Activated naive CD4-positive, alpha-beta T cell treated with anti-CD3 and anti-CD28 coated beads, Interleukin-2, amount 50 U/mL, for 72 hours (primary cell): ENCODE measurements at regions not wholly inside any gene's neighbourhood (a gene's known extent, or its start where the extent isn't known, plus 50 kb on each side); places are given as distances from the start of the nearest gene placed in this dataset.

ENCODE experiments used
- ATAC-seq, 2 donors: fragments of 150-1000 bp; cut with Tn5 transposase; 2 replicates each; pipeline ENCODE4 v1.10.0; 2021; ENCODE audit warnings: mild to moderate bottlenecking in 2 of 2, moderate library complexity in 2 of 2
- DNase-seq, 2 donors: peaks; one replicate each; pipeline ENCODE4 v3.0.0; 2021 to 2022; ENCODE audit warnings: low spot score in 2 of 2
- H3K27ac Mint-ChIP-seq, 2 donors: one replicate each; pipeline ENCODE4 v1.8.0; 2022; ENCODE audit warnings: mild to moderate bottlenecking in 2 of 2, mixed read lengths in 2 of 2
- H3K36me3 Mint-ChIP-seq, 2 donors: one replicate each; pipeline ENCODE4 v1.8.0; 2022; ENCODE audit warnings: mixed read lengths in 2 of 2
- H3K9me3 Mint-ChIP-seq, 2 donors: one replicate each; pipeline ENCODE4 v1.8.0; 2022; ENCODE audit warnings: mixed read lengths in 2 of 2

GRCh38 chr3:168425936-168426595 is 330.3 kb upstream of the GOLIM4 start:
- H3K27ac Mint-ChIP-seq = no peak overlapping the region
- no peak for ATAC-seq
- no peak for DNase-seq
- peaks cover 5 to 12% of the 10 kb centered on the region in 2 donors for H3K9me3 Mint-ChIP-seq
- H3K36me3 Mint-ChIP-seq = no peaks in the 10 kb centered on the region

GRCh38 chr3:168424059-168424734 is 328.5 kb upstream of the GOLIM4 start:
- H3K36me3 Mint-ChIP-seq = no peaks in the 10 kb centered on the region
- peaks cover 8 to 12% of the 10 kb centered on the region in 2 donors for H3K9me3 Mint-ChIP-seq
- no peak overlapping the region for H3K27ac Mint-ChIP-seq
- DNase-seq = no peak
- ATAC-seq = no peak

DNA sequence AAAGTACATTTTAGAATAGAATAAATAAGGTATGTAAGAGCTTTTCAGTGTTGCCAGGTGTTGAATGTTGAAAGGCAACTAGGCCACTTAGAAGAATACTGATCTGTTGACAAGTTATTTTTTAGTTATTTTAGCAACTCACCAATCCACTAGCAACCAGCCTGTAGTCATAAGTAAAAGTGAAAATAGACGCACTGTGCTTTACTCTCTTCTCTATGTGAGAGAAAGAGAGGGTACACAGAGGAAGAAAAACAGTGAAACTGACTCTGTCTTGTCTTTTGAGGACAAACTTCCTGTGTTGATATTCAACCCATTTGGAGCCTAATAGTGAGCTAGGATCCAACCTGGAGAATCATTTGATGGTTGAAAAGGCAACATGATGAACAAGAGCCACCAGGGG is 327.1 kb upstream of the GOLIM4 start:
- H3K36me3 Mint-ChIP-seq = no peaks in the 10 kb centered on the region
- peak overlapping the region in 1 of 2 donors; percentile 36 for H3K27ac Mint-ChIP-seq
- ATAC-seq = no peak
- DNase-seq = no peak
- H3K9me3 Mint-ChIP-seq = peaks cover 8 to 12% of the 10 kb centered on the region in 2 donors

DNA sequence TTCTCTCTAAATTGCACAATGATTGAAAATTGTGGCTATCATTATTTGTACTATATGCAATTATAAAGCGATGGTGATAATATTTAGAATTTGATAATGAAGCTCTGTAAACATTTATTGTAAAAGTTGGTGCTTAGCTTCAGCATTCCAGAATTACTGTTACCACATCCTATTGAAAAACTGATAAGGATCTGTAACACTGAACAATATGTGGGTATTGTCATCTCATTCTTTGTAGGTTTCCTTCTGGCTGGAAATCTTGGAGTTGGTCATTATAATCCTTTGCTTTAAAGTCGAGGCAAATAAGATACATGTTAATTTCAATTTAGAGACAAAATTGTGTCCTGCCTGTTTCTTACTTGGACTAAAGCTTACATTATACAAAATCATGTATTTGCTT is 323.4 kb upstream of the GOLIM4 start:
- Mint-ChIP-seq H3K36me3 (no peaks in the 10 kb centered on the region), H3K27ac (no peak overlapping the region)
- no peak for ATAC-seq

GRCh38 chr3:168417016-168417415 is 321.3 kb upstream of the GOLIM4 start:
- no peak overlapping the region for H3K27ac Mint-ChIP-seq
- DNase-seq (no peak), ATAC-seq (no peak)
- H3K9me3 Mint-ChIP-seq = peaks cover 3 to 8% of the 10 kb centered on the region in 2 donors
- no peaks in the 10 kb centered on the region for H3K36me3 Mint-ChIP-seq

More for the DNA sequence above, 323.4 kb upstream of the GOLIM4 start:
- H3K9me3 Mint-ChIP-seq = peaks cover 3 to 8% of the 10 kb centered on the region in 2 donors
- DNase-seq = no peak

- ATAC-seq = no peak
- no peak overlapping the region for H3K27ac Mint-ChIP-seq
- H3K9me3 Mint-ChIP-seq = peaks cover 3 to 8% of the 10 kb centered on the region in 2 donors
- no peak for DNase-seq
- H3K36me3 Mint-ChIP-seq = no peaks in the 10 kb centered on the region
Measured at GRCh38 chr3:168416446-168416845, 320.7 kb upstream of the GOLIM4 start.

DNA sequence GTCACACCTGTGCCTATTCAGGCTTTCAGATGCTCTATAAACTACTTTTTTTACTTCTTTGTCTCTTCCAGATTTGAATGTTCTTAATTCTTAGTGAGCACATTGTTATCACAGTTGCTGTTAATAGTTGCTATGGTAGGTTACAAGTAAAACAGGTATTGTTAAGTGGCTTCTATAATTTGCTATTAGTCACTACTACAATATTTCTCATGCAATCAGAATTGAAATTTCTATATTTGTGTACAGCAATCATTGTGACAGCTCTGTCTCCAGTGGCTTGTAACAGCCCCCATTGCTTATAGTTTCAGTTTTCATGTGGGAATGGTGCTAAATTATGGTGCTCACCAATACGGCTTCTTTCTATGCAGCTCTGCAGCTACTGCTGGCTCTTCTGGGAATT is 318.4 kb upstream of the GOLIM4 start:
- Mint-ChIP-seq H3K27ac (no peak overlapping the region), H3K36me3 (peaks cover 0 to 4% of the 10 kb centered on the region in 2 donors), H3K9me3 (peaks cover 5 to 8% of the 10 kb centered on the region in 2 donors)
- DNase-seq = no peak
- no peak for ATAC-seq

DNA sequence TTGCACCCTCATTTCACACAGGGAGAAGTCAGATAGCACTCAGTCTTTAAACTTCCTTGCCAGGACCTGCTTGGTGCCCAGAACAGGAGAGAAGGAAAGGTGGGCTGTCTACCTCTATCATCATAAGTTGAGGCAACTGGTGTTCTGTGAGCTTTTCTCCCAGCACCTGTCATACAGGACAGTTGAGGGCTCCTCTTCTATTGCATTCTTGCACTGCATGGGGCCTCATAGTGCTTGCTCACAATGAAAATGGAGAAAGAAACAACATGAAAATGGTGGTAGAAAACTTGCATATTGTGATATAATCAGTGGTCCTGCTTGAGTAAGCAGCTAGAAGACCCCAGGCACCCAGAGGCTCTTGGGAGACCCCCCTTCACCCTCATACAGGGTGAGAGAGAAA is 311.7 kb upstream of the GOLIM4 start:
- DNase-seq (no peak), ATAC-seq (no peak)
- Mint-ChIP-seq H3K9me3 (peaks cover 4 to 5% of the 10 kb centered on the region in 2 donors), H3K36me3 (peaks cover 0 to 4% of the 10 kb centered on the region in 2 donors), H3K27ac (no peak overlapping the region)

GRCh38 chr3:168405288-168405687 is 309.6 kb upstream of the GOLIM4 start:
- Mint-ChIP-seq H3K9me3 (peaks cover 3 to 4% of the 10 kb centered on the region in 2 donors), H3K27ac (no peak overlapping the region), H3K36me3 (peaks cover 0 to 3% of the 10 kb centered on the region in 2 donors)
- no peak for DNase-seq
- no peak for ATAC-seq

GRCh38 chr3:168398371-168399025 is 302.8 kb upstream of the GOLIM4 start:
- H3K36me3 Mint-ChIP-seq = peaks cover 0 to under 1% of the 10 kb centered on the region in 2 donors
- ATAC-seq (no peak), DNase-seq (no peak)
- no peak overlapping the region for H3K27ac Mint-ChIP-seq
- H3K9me3 Mint-ChIP-seq = peaks cover 1% of the 10 kb centered on the region in 2 donors

- peaks cover 0 to 4% of the 10 kb centered on the region in 2 donors for H3K36me3 Mint-ChIP-seq
- H3K9me3 Mint-ChIP-seq = peaks cover 5 to 8% of the 10 kb centered on the region in 2 donors
- no peak for ATAC-seq
- no peak overlapping the region for H3K27ac Mint-ChIP-seq
- DNase-seq = no peak
Measured at GRCh38 chr3:168396861-168397260, 301.1 kb upstream of the GOLIM4 start.

DNA sequence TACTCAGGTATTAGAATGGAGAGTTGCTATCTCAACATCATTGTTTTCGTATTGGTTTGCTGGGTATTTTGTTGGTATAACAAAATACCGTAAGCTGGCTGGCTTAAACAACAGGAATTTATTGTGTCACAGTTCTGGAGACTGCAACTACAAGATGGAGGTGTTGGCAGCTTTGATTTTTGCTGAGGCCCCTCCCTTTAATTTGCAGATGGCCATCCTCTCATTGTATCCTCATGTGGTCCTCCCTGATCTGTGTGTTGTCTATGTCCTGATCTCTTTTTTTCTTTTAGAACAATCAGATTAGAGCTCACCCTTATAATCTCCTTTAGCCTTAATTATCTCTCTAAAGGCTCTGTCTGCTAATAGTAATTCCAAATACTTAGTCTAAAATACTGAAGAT is 299.8 kb upstream of the GOLIM4 start:
- H3K9me3 Mint-ChIP-seq = peaks cover 5 to 8% of the 10 kb centered on the region in 2 donors
- no peak overlapping the region for H3K27ac Mint-ChIP-seq
- no peak for DNase-seq
- peaks cover 0 to 4% of the 10 kb centered on the region in 2 donors for H3K36me3 Mint-ChIP-seq
- no peak for ATAC-seq

- Mint-ChIP-seq H3K36me3 (peaks cover 4 to 6% of the 10 kb centered on the region in 2 donors), H3K27ac (no peak overlapping the region), H3K9me3 (peaks cover 10 to 13% of the 10 kb centered on the region in 2 donors)
- no peak for ATAC-seq
- DNase-seq = no peak
Measured at GRCh38 chr3:168394439-168394838, 298.7 kb upstream of the GOLIM4 start.

GRCh38 chr3:168386301-168386700 is 290.6 kb upstream of the GOLIM4 start:
- no peak for ATAC-seq
- Mint-ChIP-seq H3K36me3 (peaks cover 0 to 6% of the 10 kb centered on the region in 2 donors), H3K9me3 (peaks cover 20 to 24% of the 10 kb centered on the region in 2 donors), H3K27ac (no peak overlapping the region)
- no peak for DNase-seq

DNA sequence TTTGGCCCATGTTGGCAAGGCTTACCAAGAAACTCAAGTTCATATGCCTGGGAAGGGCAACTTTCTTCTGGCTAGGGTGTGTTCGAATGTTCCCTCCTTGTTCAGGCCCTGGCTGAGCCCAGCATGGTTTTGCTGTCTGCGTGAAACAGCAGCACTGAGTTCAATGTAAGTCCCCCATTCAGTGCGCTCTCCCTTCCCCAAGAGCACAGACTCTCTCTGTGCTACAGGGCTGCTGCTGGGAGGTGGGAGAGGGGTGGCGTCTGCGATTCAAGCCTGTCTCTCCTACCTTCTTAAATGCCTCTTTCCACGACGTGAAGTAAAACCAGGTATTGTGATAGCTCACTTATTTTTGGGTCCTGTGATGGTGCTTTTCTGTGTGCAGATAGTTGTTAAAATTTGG is 289.3 kb upstream of the GOLIM4 start:
- no peak overlapping the region for H3K27ac Mint-ChIP-seq
- DNase-seq = no peak
- no peak for ATAC-seq
- peaks cover 0 to 3% of the 10 kb centered on the region in 2 donors for H3K36me3 Mint-ChIP-seq
- peaks cover 18 to 26% of the 10 kb centered on the region in 2 donors for H3K9me3 Mint-ChIP-seq

- ATAC-seq = no peak
Measured at GRCh38 chr3:168383573-168383972, 287.8 kb upstream of the GOLIM4 start.

GRCh38 chr3:168371846-168372245 is 276.1 kb upstream of the GOLIM4 start:
- Mint-ChIP-seq H3K9me3 (peaks cover 0 to 9% of the 10 kb centered on the region in 2 donors), H3K36me3 (no peaks in the 10 kb centered on the region), H3K27ac (no peak overlapping the region)
- DNase-seq (no peak), ATAC-seq (no peak)

More at GRCh38 chr3:168383573-168383972, 287.8 kb upstream of the GOLIM4 start:
- H3K9me3 Mint-ChIP-seq = peaks cover 16 to 28% of the 10 kb centered on the region in 2 donors
- no peaks in the 10 kb centered on the region for H3K36me3 Mint-ChIP-seq
- H3K27ac Mint-ChIP-seq = no peak overlapping the region
- no peak for DNase-seq
